HAP-1 (cell line): ENCODE measurements at regions not wholly inside any gene's neighbourhood (a gene's known extent, or its start where the extent isn't known, plus 50 kb on each side); places are given as distances from the start of the nearest gene placed in this dataset.

Experiments used
- DNase-seq, 2 experiments: peaks; one replicate each; pipeline ENCODE4 v3.0.0-alpha.2; 2016 to 2020; ENCODE audit warnings: low spot score in 2 of 2
- H3K27me3 ChIP-seq: fragments of 250-450 bp; sonication (Bioruptor Pico); 2 replicates; pipeline ENCODE4 v1.5.1; 2020; ENCODE audit warnings: low read depth, mild to moderate bottlenecking, moderate library complexity
- H3K36me3 ChIP-seq: fragments of 250-450 bp; sonication (Bioruptor Pico); replicated peaks from 2 replicates; pipeline ENCODE4 v1.5.1; 2020; ENCODE audit warnings: mild to moderate bottlenecking
- H3K4me1 ChIP-seq: fragments of 250-450 bp; sonication (Bioruptor Pico); 2 replicates; pipeline ENCODE4 v1.5.1; 2020; ENCODE audit warnings: mild to moderate bottlenecking
- H3K4me3 ChIP-seq: fragments of 250-450 bp; sonication (Bioruptor Pico); 2 replicates; pipeline ENCODE4 v1.5.1; 2020; ENCODE audit warnings: mild to moderate bottlenecking, moderate library complexity
- H3K9me3 ChIP-seq: fragments of 250-450 bp; sonication (Bioruptor Pico); 2 replicates; pipeline ENCODE4 v1.5.1; 2020; ENCODE audit warnings: mild to moderate bottlenecking, moderate library complexity
- in situ Hi-C: fragments of 300-500 bp; cut with MboI; formaldehyde crosslinking; loops from 3 replicates; pipeline ENCODE4 v1.14.3; 2020; ENCODE audit warnings: low sequenced_read_pairs, inconsistent platforms, mixed read lengths

- in situ Hi-C loops: no loop called here
- no peak for DNase-seq
- Histone ChIP-seq H3K36me3 (no peaks in the 10 kb centered on the region), H3K27me3 (no peaks in the 10 kb centered on the region), H3K4me1 (no peaks in the 10 kb centered on the region), H3K4me3 (no peak overlapping the region), H3K9me3 (no peaks in the 10 kb centered on the region)
These were observed 53.9 kb upstream of the NR2F2 start for GRCh38 chr15:96276438-96277210.
